Choroid plexus epithelial cell (primary cell): ENCODE measurements at regions not wholly inside any gene's neighbourhood (a gene's known extent, or its start where the extent isn't known, plus 50 kb on each side); places are given as distances from the start of the nearest gene placed in this dataset.

ENCODE experiments used
- DNase-seq: peaks from one replicate; pipeline ENCODE4 v3.0.0-alpha.2; 2010; ENCODE audit warnings: low read depth
- H3K4me3 ChIP-seq: 2 replicates; pipeline ENCODE4 v1.5.1; 2011; ENCODE audit warnings: low read depth, mild to moderate bottlenecking, control low read depth, low read length, moderate library complexity
- CTCF ChIP-seq: conservative IDR thresholded peaks from 2 replicates; pipeline ENCODE4 v1.5.1; 2011; ENCODE audit warnings: low read depth, mild to moderate bottlenecking, control low read depth, inconsistent platforms, low read length, moderate library complexity

GRCh38 chr12:115108129-115109100 is 424.4 kb upstream of the TBX3 start:
- TF ChIP-seq CTCF: no peak
- DNase-seq: no peak
- no peak overlapping the region for H3K4me3 ChIP-seq

- peak; percentile 94 for DNase-seq
- no peak for TF ChIP-seq CTCF
- no peak overlapping the region for H3K4me3 ChIP-seq
Measured at GRCh38 chr12:115103884-115104883, 420.2 kb upstream of the TBX3 start.

GRCh38 chr12:115102450-115102849 is 418.5 kb upstream of the TBX3 start:
- H3K4me3 ChIP-seq: no peak overlapping the region
- TF ChIP-seq CTCF: no peak
- no peak for DNase-seq

GRCh38 chr12:115101520-115101919 is 417.5 kb upstream of the TBX3 start:
- no peak overlapping the region for H3K4me3 ChIP-seq
- DNase-seq: no peak
- TF ChIP-seq CTCF: no peak

GRCh38 chr12:115097416-115097815 is 413.4 kb upstream of the TBX3 start:
- no peak overlapping the region for H3K4me3 ChIP-seq
- DNase-seq: no peak
- TF ChIP-seq CTCF: no peak

DNA sequence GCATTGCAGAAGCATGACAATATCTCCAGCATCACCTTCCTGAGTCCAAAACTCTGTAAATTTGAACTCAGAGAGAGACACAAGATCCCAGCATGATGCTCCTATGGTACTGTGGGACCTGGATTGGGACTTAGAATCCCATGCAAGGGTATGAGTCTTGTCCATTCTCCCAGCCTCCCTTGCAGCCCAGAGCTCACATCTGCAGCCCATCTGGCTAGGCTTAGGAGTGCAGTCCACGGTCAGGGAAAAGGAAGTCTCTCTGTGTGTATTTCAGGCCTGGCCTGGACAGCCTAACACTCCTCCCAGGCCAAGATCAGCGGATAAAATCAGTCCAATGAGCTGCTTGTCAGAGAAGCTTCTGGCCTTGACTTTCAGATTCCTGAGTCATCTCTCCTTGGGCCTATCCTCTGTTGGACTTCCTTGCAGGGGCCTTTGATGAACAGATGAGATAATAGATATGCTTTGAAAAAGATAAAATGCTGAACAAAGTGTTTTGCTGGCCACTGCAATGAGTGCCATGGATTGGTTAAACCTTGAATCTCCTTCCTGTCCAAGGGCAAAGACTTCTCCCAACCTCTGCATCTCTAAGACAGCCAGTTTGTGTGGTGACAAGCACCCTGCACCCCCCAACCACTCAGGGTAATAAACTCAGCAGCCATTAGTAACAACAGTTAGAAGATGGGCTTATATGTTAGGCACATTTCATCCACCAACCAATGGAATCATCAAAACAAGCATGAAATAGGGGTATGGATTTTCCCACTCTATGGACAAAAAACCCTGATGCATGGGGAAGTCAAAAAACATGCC is 412.8 kb upstream of the TBX3 start:
- DNase-seq: peak; percentile 60

More for the DNA sequence above, 412.8 kb upstream of the TBX3 start:
- H3K4me3 ChIP-seq: no peak overlapping the region
- no peak for TF ChIP-seq CTCF
